GM12878 (cell line): ENCODE measurements at regions not wholly inside any gene's neighbourhood (a gene's known extent, or its start where the extent isn't known, plus 50 kb on each side); places are given as distances from the start of the nearest gene placed in this dataset.

ENCODE experiments used
- CEBPB ChIP-seq, 2 experiments: fragments of 150-350 bp in 1 of 2; IDR thresholded peaks; 2 replicates each; pipeline ENCODE4 v1.6.1; 2012 to 2014; ENCODE audit warnings: low read depth in 2 of 2, low read length in 2 of 2, borderline replicate concordance in 1 of 2, inconsistent platforms in 1 of 2
- DPF2 ChIP-seq: fragments of 450-650 bp; IDR thresholded peaks from 2 replicates; pipeline ENCODE4 v1.6.1; 2017; ENCODE audit warnings: mild to moderate bottlenecking
- ETV6 ChIP-seq, 2 experiments: fragments of 450-650 bp in 1 of 2; IDR thresholded peaks in 1 of 2; conservative IDR thresholded peaks in 1 of 2; 2 replicates each; pipeline ENCODE4 v1.6.1; 2014; ENCODE audit warnings: antibody characterized with exemption in 1 of 2, borderline replicate concordance in 1 of 2, low read depth in 1 of 2, mild to moderate bottlenecking in 1 of 2, moderate library complexity in 1 of 2
- IKZF2 ChIP-seq, 2 experiments: fragments of 450-650 bp; IDR thresholded peaks; 2 replicates each; pipeline ENCODE4 v1.6.1; 2017; ENCODE audit warnings: mild to moderate bottlenecking in 2 of 2, moderate library complexity in 2 of 2
- JUND ChIP-seq: IDR thresholded peaks from 2 replicates; pipeline ENCODE4 v1.6.1; 2012; ENCODE audit warnings: low read depth, mild to moderate bottlenecking, low read length, improper control_type of control experiment, moderate library complexity
- POLR2A ChIP-seq: IDR thresholded peaks from 2 replicates; pipeline ENCODE4 v1.6.1; 2011; ENCODE audit warnings: low read depth, mild to moderate bottlenecking, low read length
- POLR2AphosphoS5 ChIP-seq: IDR thresholded peaks from 2 replicates; pipeline ENCODE4 v1.6.1; 2011; ENCODE audit warnings: mild to moderate bottlenecking, low read length, inconsistent platforms
- RCOR1 ChIP-seq: conservative IDR thresholded peaks from 2 replicates; pipeline ENCODE4 v1.6.1; 2012; ENCODE audit warnings: low read depth, low read length, improper control_type of control experiment
- STAT3 ChIP-seq: IDR thresholded peaks from 2 replicates; pipeline ENCODE4 v1.6.1; 2011; ENCODE audit warnings: low read depth, low read length, improper control_type of control experiment
- YY1 ChIP-seq: IDR thresholded peaks from 2 replicates; pipeline ENCODE4 v1.6.1; 2011; ENCODE audit warnings: low read depth, mild to moderate bottlenecking, low read length
- TF ChIP-seq, protein P1 (sequence below): IDR thresholded peaks from 2 replicates; pipeline ENCODE4 v1.6.1; 2011; ENCODE audit warnings: mild to moderate bottlenecking, low read depth, low read length, moderate library complexity; ENCODE audit not compliant: insufficient replicate concordance
- TF ChIP-seq, protein P2 (sequence below): IDR thresholded peaks from 2 replicates; pipeline ENCODE4 v1.6.1; 2012; ENCODE audit warnings: low read depth, low read length, improper control_type of control experiment

DNA sequence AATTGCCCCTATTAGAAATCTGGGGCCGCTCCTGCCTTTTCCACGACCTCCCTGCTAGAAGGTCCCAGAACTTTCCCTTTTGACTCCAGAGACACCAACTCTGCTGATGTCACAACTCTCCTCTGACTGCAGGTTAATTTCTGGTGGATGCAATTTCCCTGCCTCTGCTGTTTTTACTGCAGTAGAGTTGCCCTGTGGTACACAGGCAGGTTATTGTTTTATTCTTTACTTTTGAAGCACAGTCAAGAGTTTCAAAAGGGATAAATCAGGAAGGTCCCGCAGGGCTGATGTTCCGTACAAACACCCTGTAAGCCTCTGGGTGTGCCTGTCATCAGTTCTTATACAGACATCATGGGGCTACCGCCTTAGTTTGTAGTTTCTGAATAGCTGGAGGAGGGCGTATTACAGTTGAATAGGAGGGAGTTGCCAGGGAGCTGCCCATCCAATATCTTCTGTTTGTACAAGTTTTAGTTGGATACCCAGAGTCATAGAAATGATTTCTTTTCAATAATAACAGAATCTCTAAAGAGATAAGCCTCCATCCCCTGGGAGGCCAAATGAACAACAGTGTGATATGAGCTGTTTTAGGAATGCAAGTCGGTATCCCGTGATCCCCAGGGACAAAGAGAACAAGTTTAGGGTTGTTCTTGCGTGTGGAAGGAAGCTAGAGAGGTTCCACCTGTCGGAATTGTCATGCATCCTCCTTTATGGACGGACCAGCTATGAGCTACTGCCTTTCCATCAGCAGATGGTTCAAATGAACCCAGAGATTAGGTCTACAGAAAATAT, 108.4 kb upstream of the COPS8 start:
- TF ChIP-seq STAT3 (no peak), ETV6 (conservative IDR thresholded peaks at IDR 0.05 in 1 of 2, IDR thresholded peaks at IDR 0.05 in 1 of 2; ENCODE audit: borderline replicate concordance in 1 of 2, low read depth in 1 of 2) (no peak), POLR2A (no peak), YY1 (no peak), RCOR1 (no peak), JUND (no peak), POLR2AphosphoS5 (no peak), CEBPB (IDR thresholded peaks at IDR 0.05; ENCODE audit: borderline replicate concordance in 1 of 2, low read depth in 2 of 2, low read length in 2 of 2) (no peak), DPF2 (no peak), IKZF2 (IDR thresholded peaks at IDR 0.05) (no peak)
- TF ChIP-seq, protein P1, sequence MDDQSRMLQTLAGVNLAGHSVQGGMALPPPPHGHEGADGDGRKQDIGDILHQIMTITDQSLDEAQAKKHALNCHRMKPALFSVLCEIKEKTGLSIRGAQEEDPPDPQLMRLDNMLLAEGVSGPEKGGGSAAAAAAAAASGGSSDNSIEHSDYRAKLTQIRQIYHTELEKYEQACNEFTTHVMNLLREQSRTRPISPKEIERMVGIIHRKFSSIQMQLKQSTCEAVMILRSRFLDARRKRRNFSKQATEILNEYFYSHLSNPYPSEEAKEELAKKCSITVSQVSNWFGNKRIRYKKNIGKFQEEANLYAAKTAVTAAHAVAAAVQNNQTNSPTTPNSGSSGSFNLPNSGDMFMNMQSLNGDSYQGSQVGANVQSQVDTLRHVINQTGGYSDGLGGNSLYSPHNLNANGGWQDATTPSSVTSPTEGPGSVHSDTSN, result no peak
- TF ChIP-seq, protein P2, sequence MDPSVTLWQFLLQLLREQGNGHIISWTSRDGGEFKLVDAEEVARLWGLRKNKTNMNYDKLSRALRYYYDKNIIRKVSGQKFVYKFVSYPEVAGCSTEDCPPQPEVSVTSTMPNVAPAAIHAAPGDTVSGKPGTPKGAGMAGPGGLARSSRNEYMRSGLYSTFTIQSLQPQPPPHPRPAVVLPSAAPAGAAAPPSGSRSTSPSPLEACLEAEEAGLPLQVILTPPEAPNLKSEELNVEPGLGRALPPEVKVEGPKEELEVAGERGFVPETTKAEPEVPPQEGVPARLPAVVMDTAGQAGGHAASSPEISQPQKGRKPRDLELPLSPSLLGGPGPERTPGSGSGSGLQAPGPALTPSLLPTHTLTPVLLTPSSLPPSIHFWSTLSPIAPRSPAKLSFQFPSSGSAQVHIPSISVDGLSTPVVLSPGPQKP, result no peak
